ENCODE measurements at regions not wholly inside any gene's neighbourhood (a gene's known extent, or its start where the extent isn't known, plus 50 kb on each side); places are given as distances from the start of the nearest gene placed in this dataset.

DNA sequence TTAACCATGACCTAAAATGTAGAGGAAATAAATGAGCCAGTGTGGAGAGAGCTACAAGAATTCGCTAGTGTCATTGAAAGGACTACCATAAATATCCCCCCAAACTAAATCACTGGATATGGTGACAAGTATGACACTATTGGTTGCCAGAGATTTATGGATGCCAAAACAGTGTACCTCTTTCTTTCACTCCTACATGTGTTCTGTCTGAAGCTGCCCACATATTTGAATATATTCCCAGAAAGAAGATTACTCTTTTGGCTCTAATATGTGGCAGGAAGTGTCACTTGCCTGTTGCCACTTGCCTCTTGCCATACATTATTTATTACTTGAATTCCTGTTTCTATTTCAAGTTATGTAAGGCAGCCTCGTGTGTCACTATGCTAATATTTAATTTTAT lies 1573.6 kb downstream of the TECRL start:
- H3K27ac ChIP-seq = no peak overlapping the region
- WGBS, 2 donors = 28 to 36% methylated on average over 2 of the region's 2 CpGs
- H3K9me3 ChIP-seq = no peaks in the 10 kb centered on the region
- TF ChIP-seq, protein P1, sequence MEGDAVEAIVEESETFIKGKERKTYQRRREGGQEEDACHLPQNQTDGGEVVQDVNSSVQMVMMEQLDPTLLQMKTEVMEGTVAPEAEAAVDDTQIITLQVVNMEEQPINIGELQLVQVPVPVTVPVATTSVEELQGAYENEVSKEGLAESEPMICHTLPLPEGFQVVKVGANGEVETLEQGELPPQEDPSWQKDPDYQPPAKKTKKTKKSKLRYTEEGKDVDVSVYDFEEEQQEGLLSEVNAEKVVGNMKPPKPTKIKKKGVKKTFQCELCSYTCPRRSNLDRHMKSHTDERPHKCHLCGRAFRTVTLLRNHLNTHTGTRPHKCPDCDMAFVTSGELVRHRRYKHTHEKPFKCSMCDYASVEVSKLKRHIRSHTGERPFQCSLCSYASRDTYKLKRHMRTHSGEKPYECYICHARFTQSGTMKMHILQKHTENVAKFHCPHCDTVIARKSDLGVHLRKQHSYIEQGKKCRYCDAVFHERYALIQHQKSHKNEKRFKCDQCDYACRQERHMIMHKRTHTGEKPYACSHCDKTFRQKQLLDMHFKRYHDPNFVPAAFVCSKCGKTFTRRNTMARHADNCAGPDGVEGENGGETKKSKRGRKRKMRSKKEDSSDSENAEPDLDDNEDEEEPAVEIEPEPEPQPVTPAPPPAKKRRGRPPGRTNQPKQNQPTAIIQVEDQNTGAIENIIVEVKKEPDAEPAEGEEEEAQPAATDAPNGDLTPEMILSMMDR (IDR thresholded peaks at IDR 0.05) = no peak
- TF ChIP-seq POLR2A (IDR thresholded peaks at IDR 0.05) = no peak
- no peak for TF ChIP-seq EP300 (IDR thresholded peaks at IDR 0.05)
- DNase-seq (ENCODE audit: low spot score in 2 of 2) = no peak
- H3K4me3 ChIP-seq = no peak overlapping the region
- H3K4me1 ChIP-seq = no peaks in the 10 kb centered on the region
- H3K36me3 ChIP-seq = no peaks in the 10 kb centered on the region
- H3K27me3 ChIP-seq = no peaks in the 10 kb centered on the region

DNA sequence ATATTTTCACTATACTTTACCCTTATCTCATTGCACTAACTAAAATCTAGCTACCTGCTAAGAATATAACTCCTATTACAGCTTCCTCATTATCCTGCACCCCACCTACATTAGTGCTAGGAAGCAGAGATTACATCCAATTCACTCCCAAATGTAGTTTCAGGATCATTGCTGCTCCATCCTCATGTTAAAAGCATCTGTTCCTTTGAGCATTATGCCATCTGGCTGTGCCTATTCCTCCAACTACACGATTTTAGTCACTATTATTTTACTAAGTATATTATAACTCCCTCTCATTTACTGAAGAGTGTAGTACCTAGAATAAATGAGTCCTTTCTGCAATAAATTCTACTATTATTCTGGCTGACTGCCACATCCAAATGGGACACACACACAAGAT lies 1586.9 kb downstream of the TECRL start:
- H3K27ac ChIP-seq = no peak overlapping the region
- TF ChIP-seq POLR2A (IDR thresholded peaks at IDR 0.05) (no peak), EP300 (IDR thresholded peaks at IDR 0.05) (no peak)
- TF ChIP-seq, protein P1 (IDR thresholded peaks at IDR 0.05) = no peak
- H3K36me3 ChIP-seq = no peaks in the 10 kb centered on the region
- no peaks in the 10 kb centered on the region for H3K27me3 ChIP-seq
- whole genome bisulfite sequencing, 2 donors = 56 to 68% methylated on average over 1 of the region's 1 CpG
- H3K9me3 ChIP-seq = no peaks in the 10 kb centered on the region
- H3K4me1 ChIP-seq = no peaks in the 10 kb centered on the region
- no peak for DNase-seq (ENCODE audit: low spot score in 2 of 2)
- H3K4me3 ChIP-seq = no peak overlapping the region

DNA sequence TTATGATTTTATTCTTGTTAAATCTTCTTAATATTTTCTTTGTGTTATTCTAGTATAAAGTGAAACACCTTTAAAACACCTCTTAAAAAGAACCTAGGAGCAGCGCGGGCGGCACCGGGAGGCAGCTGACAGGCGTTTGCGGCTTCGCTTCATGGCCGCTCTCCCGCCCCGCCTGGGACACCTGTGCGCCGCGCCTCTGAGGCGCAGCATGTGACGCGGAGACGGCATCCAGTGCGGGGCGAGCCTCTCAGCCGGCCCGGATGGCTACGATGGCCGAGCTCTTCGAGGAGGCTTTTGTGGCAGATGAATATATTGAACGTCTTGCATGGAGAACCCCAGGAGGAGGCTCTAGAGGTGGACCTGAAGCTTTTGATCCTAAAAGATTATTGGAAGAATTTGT lies 1592.7 kb downstream of the TECRL start:
- Histone ChIP-seq H3K9me3 (no peaks in the 10 kb centered on the region), H3K4me1 (no peaks in the 10 kb centered on the region), H3K27me3 (no peaks in the 10 kb centered on the region), H3K27ac (no peak overlapping the region), H3K36me3 (no peaks in the 10 kb centered on the region), H3K4me3 (no peak overlapping the region)
- TF ChIP-seq EP300 (IDR thresholded peaks at IDR 0.05) (no peak), POLR2A (IDR thresholded peaks at IDR 0.05) (no peak)
- TF ChIP-seq, protein P1 (IDR thresholded peaks at IDR 0.05) = no peak
- no peak for DNase-seq (ENCODE audit: low spot score in 2 of 2)
- 69 to 80% methylated on average over 25 of the region's 25 CpGs for WGBS, 2 donors

GRCh38 chr4:62814510-62815047 lies 1594.7 kb downstream of the TECRL start:
- no peak overlapping the region for H3K4me3 ChIP-seq
- H3K36me3 ChIP-seq = no peaks in the 10 kb centered on the region
- H3K27me3 ChIP-seq = no peaks in the 10 kb centered on the region
- TF ChIP-seq POLR2A (IDR thresholded peaks at IDR 0.05) (no peak), EP300 (IDR thresholded peaks at IDR 0.05) (no peak)
- TF ChIP-seq, protein P1 (IDR thresholded peaks at IDR 0.05) = no peak
- DNase-seq (ENCODE audit: low spot score in 2 of 2) = no peak
- H3K4me1 ChIP-seq = no peaks in the 10 kb centered on the region
- H3K9me3 ChIP-seq = no peaks in the 10 kb centered on the region
- WGBS, 2 donors = 20 to 35% methylated on average over 3 of the region's 3 CpGs
- no peak overlapping the region for H3K27ac ChIP-seq

DNA sequence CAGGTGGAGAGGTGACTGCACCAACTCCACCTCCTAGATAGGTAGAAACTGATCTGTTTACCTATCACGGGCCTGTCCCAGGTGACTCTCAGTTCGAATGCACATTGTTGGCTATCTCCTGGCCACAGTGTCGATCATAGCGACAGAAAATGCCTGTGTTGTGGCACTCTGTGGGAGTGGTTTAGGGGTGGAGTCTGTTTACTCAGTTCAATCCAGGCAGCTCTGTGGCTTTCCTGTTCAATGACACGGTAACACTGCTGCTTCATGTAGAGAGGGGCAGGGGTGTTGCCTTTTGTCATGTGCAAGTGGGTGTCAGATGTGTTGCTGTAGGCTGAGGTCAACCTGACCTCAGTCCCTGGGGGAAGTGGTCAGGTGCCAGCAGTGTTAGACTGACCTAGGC lies 1602.4 kb downstream of the TECRL start:
- H3K4me1 ChIP-seq = no peaks in the 10 kb centered on the region
- no peaks in the 10 kb centered on the region for H3K36me3 ChIP-seq
- H3K27me3 ChIP-seq = no peaks in the 10 kb centered on the region
- TF ChIP-seq EP300 (IDR thresholded peaks at IDR 0.05) (no peak), POLR2A (IDR thresholded peaks at IDR 0.05) (no peak)
- TF ChIP-seq, protein P1 (IDR thresholded peaks at IDR 0.05) = no peak
- H3K27ac ChIP-seq = no peak overlapping the region
- DNase-seq (ENCODE audit: low spot score in 2 of 2) = no peak
- WGBS, 2 donors = 88 to 100% methylated on average over 5 of the region's 5 CpGs
- H3K4me3 ChIP-seq = no peak overlapping the region
- no peaks in the 10 kb centered on the region for H3K9me3 ChIP-seq
